ENCODE measurements at regions not wholly inside any gene's neighbourhood (a gene's known extent, or its start where the extent isn't known, plus 50 kb on each side); places are given as distances from the start of the nearest gene placed in this dataset.
"Not testable (repeated sequence)": the region's sequence is repeated elsewhere in the genome, so short reads cannot be mapped to it uniquely, and the experiment has no call there.

DNA sequence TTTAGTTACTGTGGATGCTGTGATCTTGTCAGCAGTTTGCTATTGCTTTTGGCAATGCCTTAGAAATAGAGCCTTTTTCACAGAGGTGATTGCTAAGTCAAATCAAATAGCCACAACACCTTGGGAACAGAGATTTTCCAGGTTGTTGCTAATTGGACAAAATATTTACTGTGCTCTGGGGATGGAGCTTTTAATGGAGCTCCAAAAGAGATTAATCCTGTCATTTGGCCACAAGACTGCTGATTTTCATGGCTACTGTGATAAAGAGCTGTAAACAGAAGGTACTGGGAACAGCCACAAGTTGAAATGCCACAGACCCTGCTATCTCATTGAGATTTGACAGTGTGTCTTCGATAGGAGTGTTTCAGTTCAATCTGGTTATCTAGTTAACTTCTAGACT is 1715.2 kb upstream of the ADGRL3 start:
- Histone ChIP-seq H2AFZ (no peak overlapping the region), H3K27ac (no peak overlapping the region), H3K9me2 (ENCODE audit: insufficient read depth) (no peaks in the 10 kb centered on the region), H3K9me3 (ENCODE audit: low read depth) (peaks cover 2% of the 10 kb centered on the region), H3K79me2 (ENCODE audit: insufficient read depth) (no peaks in the 10 kb centered on the region), H3F3A (ENCODE audit: insufficient read depth) (no peaks in the 10 kb centered on the region), H3K4me3 (no peak overlapping the region), H3K36me3 (ENCODE audit: low read depth) (no peaks in the 10 kb centered on the region), H3K27me3 (replicated peaks; ENCODE audit: insufficient read depth) (no peaks in the 10 kb centered on the region), H4K20me1 (ENCODE audit: insufficient read depth) (no peaks in the 10 kb centered on the region), H3K4me2 (ENCODE audit: unreplicated experiment) (no peak overlapping the region), H3K9ac (no peak overlapping the region), H3K4me1 (ENCODE audit: insufficient read depth) (no peaks in the 10 kb centered on the region)
- no peak for TF ChIP-seq EZH2phosphoT487 (IDR thresholded peaks at IDR 0.05; ENCODE audit: insufficient read depth, low read depth)
- TF ChIP-seq EZH2 (IDR thresholded peaks at IDR 0.05; ENCODE audit: insufficient read depth, poor library complexity, severe bottlenecking): no peak
- in situ Hi-C loops (cut with MboI): no loop called here
- 0 to 8% methylated on average over 1 of the region's 1 CpG for WGBS, 2 experiments (ENCODE audit: low coverage in 1 of 2, low lambda C conversion rate in 2 of 2, missing lambda C conversion rate in 2 of 2)
- no peak for DNase-seq

DNA sequence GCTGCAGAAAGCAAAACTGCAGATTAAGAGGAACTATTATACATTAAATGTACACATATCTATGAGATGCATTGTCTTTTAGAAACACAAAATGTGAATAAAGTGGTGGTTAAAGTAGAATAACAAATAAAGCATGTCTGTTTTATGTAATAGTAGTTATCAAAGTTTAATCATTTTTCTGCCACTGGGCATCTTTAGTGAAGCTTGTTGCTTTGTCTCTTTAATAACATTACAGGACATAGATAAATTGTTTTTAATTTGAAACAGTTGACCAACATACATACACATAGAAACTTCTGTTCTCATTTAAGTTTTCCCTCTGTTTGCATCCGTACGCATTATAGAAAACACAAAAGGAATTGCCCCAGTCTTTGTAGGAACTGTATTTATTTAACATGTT is 1700.0 kb upstream of the ADGRL3 start:
- no peak for DNase-seq
- in situ Hi-C loops (cut with MboI): no loop called here
- no peak for TF ChIP-seq EZH2phosphoT487 (IDR thresholded peaks at IDR 0.05; ENCODE audit: insufficient read depth, low read depth)
- TF ChIP-seq EZH2 (IDR thresholded peaks at IDR 0.05; ENCODE audit: insufficient read depth, poor library complexity, severe bottlenecking): no peak
- no peaks in the 10 kb centered on the region for H3F3A ChIP-seq (ENCODE audit: insufficient read depth)
- no peaks in the 10 kb centered on the region for H3K9me3 ChIP-seq (ENCODE audit: low read depth)
- H3K27ac ChIP-seq: no peak overlapping the region
- no peaks in the 10 kb centered on the region for H3K79me2 ChIP-seq (ENCODE audit: insufficient read depth)
- 28 to 39% methylated on average over 2 of the region's 2 CpGs for WGBS, 2 experiments (ENCODE audit: low coverage in 1 of 2, low lambda C conversion rate in 2 of 2, missing lambda C conversion rate in 2 of 2)
- H2AFZ ChIP-seq: no peak overlapping the region
- H3K4me2 ChIP-seq (ENCODE audit: unreplicated experiment): no peak overlapping the region
- no peaks in the 10 kb centered on the region for H3K9me2 ChIP-seq (ENCODE audit: insufficient read depth)
- no peak overlapping the region for H3K9ac ChIP-seq
- no peaks in the 10 kb centered on the region for H3K27me3 ChIP-seq (replicated peaks; ENCODE audit: insufficient read depth)
- no peaks in the 10 kb centered on the region for H3K4me1 ChIP-seq (ENCODE audit: insufficient read depth)
- no peaks in the 10 kb centered on the region for H3K36me3 ChIP-seq (ENCODE audit: low read depth)
- H3K4me3 ChIP-seq: no peak overlapping the region
- H4K20me1 ChIP-seq (ENCODE audit: insufficient read depth): no peaks in the 10 kb centered on the region

DNA sequence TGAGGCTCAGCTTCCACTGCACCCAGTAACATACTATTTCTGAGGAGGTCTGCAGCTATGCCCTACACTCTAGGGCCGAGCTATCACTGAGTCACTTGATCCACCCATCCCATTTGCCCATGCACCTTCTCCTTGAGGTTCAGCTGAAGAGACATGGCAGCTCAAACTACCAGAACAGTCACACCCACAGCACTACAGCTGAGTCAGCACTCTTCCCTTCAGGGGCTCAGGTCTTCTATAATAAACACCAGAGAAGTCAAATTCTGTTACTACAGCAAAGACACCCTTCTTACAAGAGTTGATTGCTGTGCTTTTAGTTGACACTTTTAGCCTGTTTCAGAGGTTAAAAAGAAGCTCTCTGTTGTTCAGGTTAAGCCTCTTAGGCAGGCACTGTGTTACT is 1696.4 kb upstream of the ADGRL3 start:
- no peaks in the 10 kb centered on the region for H3F3A ChIP-seq (ENCODE audit: insufficient read depth)
- no peaks in the 10 kb centered on the region for H3K36me3 ChIP-seq (ENCODE audit: low read depth)
- H4K20me1 ChIP-seq (ENCODE audit: insufficient read depth): no peaks in the 10 kb centered on the region
- DNase-seq: no peak
- no peaks in the 10 kb centered on the region for H3K9me3 ChIP-seq (ENCODE audit: low read depth)
- no peaks in the 10 kb centered on the region for H3K9me2 ChIP-seq (ENCODE audit: insufficient read depth)
- H3K27ac ChIP-seq: no peak overlapping the region
- H3K4me3 ChIP-seq: no peak overlapping the region
- no peaks in the 10 kb centered on the region for H3K27me3 ChIP-seq (replicated peaks; ENCODE audit: insufficient read depth)
- H2AFZ ChIP-seq: no peak overlapping the region
- no peaks in the 10 kb centered on the region for H3K4me1 ChIP-seq (ENCODE audit: insufficient read depth)
- TF ChIP-seq EZH2 (IDR thresholded peaks at IDR 0.05; ENCODE audit: insufficient read depth, poor library complexity, severe bottlenecking) (no peak), EZH2phosphoT487 (IDR thresholded peaks at IDR 0.05; ENCODE audit: insufficient read depth, low read depth) (no peak)
- no peak overlapping the region for H3K9ac ChIP-seq
- no peaks in the 10 kb centered on the region for H3K79me2 ChIP-seq (ENCODE audit: insufficient read depth)
- H3K4me2 ChIP-seq (ENCODE audit: unreplicated experiment): no peak overlapping the region
- in situ Hi-C loops (cut with MboI): no loop called here
- whole genome bisulfite sequencing, 2 experiments (ENCODE audit: low coverage in 1 of 2, low lambda C conversion rate in 2 of 2, missing lambda C conversion rate in 2 of 2): 0% methylated on average over 1 of the region's 1 CpG

DNA sequence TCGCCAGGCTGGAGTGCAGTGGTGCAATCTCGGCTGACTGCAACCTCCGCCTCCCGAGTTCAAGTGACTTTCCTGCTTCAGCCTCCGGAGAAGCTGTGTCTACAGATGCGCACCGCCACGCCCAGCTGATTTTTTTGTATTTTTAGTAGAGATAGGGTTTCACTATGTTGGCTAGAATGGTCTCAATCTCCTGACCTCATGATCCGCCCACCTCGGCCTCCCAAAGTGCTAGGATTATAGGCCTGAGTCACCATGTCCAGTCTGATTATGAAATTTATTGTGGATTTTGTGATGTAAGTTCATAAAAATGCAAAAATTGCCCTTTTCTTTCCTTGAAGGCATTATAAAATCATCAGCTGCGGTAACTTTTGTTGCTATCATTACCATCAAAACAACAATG is 1688.3 kb upstream of the ADGRL3 start:
- H3K4me2 ChIP-seq (ENCODE audit: unreplicated experiment); H3K9me3 ChIP-seq (ENCODE audit: low read depth); H3K4me3 ChIP-seq; H3K9me2 ChIP-seq (ENCODE audit: insufficient read depth); DNase-seq; H3K9ac ChIP-seq; H3K27ac ChIP-seq; H3K4me1 ChIP-seq (ENCODE audit: insufficient read depth); H3K27me3 ChIP-seq (replicated peaks; ENCODE audit: insufficient read depth); H3K36me3 ChIP-seq (ENCODE audit: low read depth); H3K79me2 ChIP-seq (ENCODE audit: insufficient read depth); in situ Hi-C loops (cut with MboI); H3F3A ChIP-seq (ENCODE audit: insufficient read depth); H4K20me1 ChIP-seq (ENCODE audit: insufficient read depth); H2AFZ ChIP-seq: not testable (repeated sequence)
- WGBS, 2 experiments (ENCODE audit: low coverage in 1 of 2, low lambda C conversion rate in 2 of 2, missing lambda C conversion rate in 2 of 2): 36 to 59% methylated on average over 11 of the region's 11 CpGs

DNA sequence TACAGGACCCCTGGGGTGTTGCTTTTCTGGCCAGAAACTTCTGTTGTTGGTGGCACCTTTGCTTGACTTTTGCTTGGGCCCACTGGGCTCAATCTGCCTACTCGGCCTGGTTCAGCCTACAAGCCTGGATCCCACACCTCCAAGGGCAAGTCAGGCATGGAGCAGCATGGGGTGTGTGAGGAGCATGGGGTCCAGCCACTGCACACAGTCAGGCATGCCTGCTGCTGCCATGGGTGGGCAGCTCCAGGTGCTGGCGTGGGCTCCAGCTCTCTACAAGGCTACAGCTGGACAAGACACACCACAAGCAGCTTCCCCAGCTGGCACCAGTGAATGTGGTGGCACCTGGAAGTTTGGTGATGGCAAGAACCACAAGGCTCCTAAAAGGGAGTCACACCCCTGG is 1683.1 kb upstream of the ADGRL3 start:
- Histone ChIP-seq H4K20me1 (ENCODE audit: insufficient read depth) (no peaks in the 10 kb centered on the region), H3K9me3 (ENCODE audit: low read depth) (peaks cover 3% of the 10 kb centered on the region), H3K9ac (no peak overlapping the region), H3K27me3 (replicated peaks; ENCODE audit: insufficient read depth) (no peaks in the 10 kb centered on the region), H2AFZ (no peak overlapping the region), H3K27ac (no peak overlapping the region), H3K36me3 (ENCODE audit: low read depth) (no peaks in the 10 kb centered on the region), H3K79me2 (ENCODE audit: insufficient read depth) (no peaks in the 10 kb centered on the region), H3K4me2 (ENCODE audit: unreplicated experiment) (no peak overlapping the region), H3F3A (ENCODE audit: insufficient read depth) (no peaks in the 10 kb centered on the region), H3K4me3 (no peak overlapping the region), H3K4me1 (ENCODE audit: insufficient read depth) (no peaks in the 10 kb centered on the region), H3K9me2 (ENCODE audit: insufficient read depth) (no peaks in the 10 kb centered on the region)
- DNase-seq: no peak
- TF ChIP-seq EZH2 (IDR thresholded peaks at IDR 0.05; ENCODE audit: insufficient read depth, poor library complexity, severe bottlenecking) (no peak), EZH2phosphoT487 (IDR thresholded peaks at IDR 0.05; ENCODE audit: insufficient read depth, low read depth) (no peak)
- in situ Hi-C loops (cut with MboI): no loop called here
- 7 to 10% methylated on average over 2 of the region's 2 CpGs for WGBS, 2 experiments (ENCODE audit: low coverage in 1 of 2, low lambda C conversion rate in 2 of 2, missing lambda C conversion rate in 2 of 2)

Measured in GM23248 (cell line).